Natural killer cell (primary cell): ENCODE measurements at regions not wholly inside any gene's neighbourhood (a gene's known extent, or its start where the extent isn't known, plus 50 kb on each side); places are given as distances from the start of the nearest gene placed in this dataset.

Source experiments
- ATAC-seq, 3 donors: fragments of 150-1000 bp in 2 of 3; fragments of 200-7000 bp in 1 of 3; cut with Tn5 transposase; 1 replicate in 1 of 3; 2 replicates in 2 of 3; pipeline ENCODE4 v1.10.0; 2021; ENCODE audit warnings: mild to moderate bottlenecking in 2 of 3, moderate library complexity in 2 of 3
- DNase-seq, 2 donors: peaks; one replicate each; pipeline versions ENCODE4 v3.0.0 to v3.0.0-alpha.2; 2013 to 2021; ENCODE audit warnings: mixed read lengths in 1 of 2
- H3K27ac ChIP-seq: one replicate; pipeline ENCODE4 v1.5.1; 2013; ENCODE audit warnings: mild to moderate bottlenecking, low read length
- H3K27me3 ChIP-seq: one replicate; pipeline ENCODE4 v1.6.1; 2013; ENCODE audit warnings: low read length; ENCODE audit not compliant: control insufficient read depth, insufficient read depth
- H3K36me3 ChIP-seq: one replicate; pipeline ENCODE4 v1.6.1; 2013; ENCODE audit warnings: low read length; ENCODE audit not compliant: control insufficient read depth, insufficient read depth
- H3K4me1 ChIP-seq: one replicate; pipeline ENCODE4 v1.6.1; 2013; ENCODE audit warnings: low read length; ENCODE audit not compliant: control insufficient read depth, insufficient read depth
- H3K4me3 ChIP-seq: one replicate; pipeline ENCODE4 v1.5.1; 2013; ENCODE audit warnings: low read length
- H3K9me3 ChIP-seq: one replicate; pipeline ENCODE4 v1.6.1; 2013; ENCODE audit warnings: low read length; ENCODE audit not compliant: control insufficient read depth, insufficient read depth
- H3K27ac Mint-ChIP-seq, 2 donors: one replicate each; pipeline ENCODE4 v1.8.0; 2022; ENCODE audit warnings: mild to moderate bottlenecking in 2 of 2, mixed read lengths in 2 of 2, moderate library complexity in 1 of 2
- H3K27me3 Mint-ChIP-seq, 2 donors: one replicate each; pipeline ENCODE4 v1.8.0; 2022; ENCODE audit warnings: low read depth in 2 of 2, mixed read lengths in 2 of 2
- H3K36me3 Mint-ChIP-seq: one replicate; pipeline ENCODE4 v1.8.0; 2022; ENCODE audit warnings: mixed read lengths
- H3K4me1 Mint-ChIP-seq, 2 donors: one replicate each; pipeline ENCODE4 v1.8.0; 2022; ENCODE audit warnings: mixed read lengths in 2 of 2
- H3K4me3 Mint-ChIP-seq: one replicate; pipeline ENCODE4 v1.8.0; 2022; ENCODE audit warnings: mild to moderate bottlenecking, moderate library complexity, mixed read lengths
- H3K9me3 Mint-ChIP-seq, 2 donors: one replicate each; pipeline ENCODE4 v1.8.0; 2022; ENCODE audit warnings: mixed read lengths in 2 of 2
- CTCF ChIP-seq: fragments of 200-600 bp; IDR thresholded peaks from one replicate; pipeline ENCODE4 v1.8.0; 2022; ENCODE audit warnings: antibody characterized with exemption
- WGBS: methylation state at CpG from one replicate; pipeline ENCODE4 v1.1.7; 2013; ENCODE audit warnings: missing lambda C conversion rate; ENCODE audit not compliant: insufficient coverage; 5-methylcytosine and 5-hydroxymethylcytosine counted together
- intact Hi-C: fragments of 100-400 bp; cut with micrococcal nuclease; formaldehyde crosslinking; loops from one replicate; pipeline ENCODE4 v1.14.2; 2022

GRCh38 chr3:81217101-81217500 is 544.3 kb downstream of the GBE1 start:
- no peak overlapping the region for H3K4me3 Mint-ChIP-seq
- no peak for DNase-seq
- H3K27ac ChIP-seq, result no peak overlapping the region
- H3K9me3 Mint-ChIP-seq, result peaks cover 3 to 4% of the 10 kb centered on the region in 2 donors
- H3K36me3 ChIP-seq, result no peaks in the 10 kb centered on the region
- intact Hi-C loops, result no loop called here
- no peak overlapping the region for H3K4me3 ChIP-seq
- no peaks in the 10 kb centered on the region for H3K27me3 Mint-ChIP-seq
- H3K36me3 Mint-ChIP-seq, result no peaks in the 10 kb centered on the region
- no peak overlapping the region for H3K27ac Mint-ChIP-seq
- H3K27me3 ChIP-seq, result no peaks in the 10 kb centered on the region
- no peak for TF ChIP-seq CTCF
- no peaks in the 10 kb centered on the region for H3K9me3 ChIP-seq
- ATAC-seq, result no peak
- no CpG with 5 or more reads among the region's 2 CpGs for WGBS
- no peaks in the 10 kb centered on the region for H3K4me1 Mint-ChIP-seq
- H3K4me1 ChIP-seq, result no peaks in the 10 kb centered on the region

- peaks cover 3 to 4% of the 10 kb centered on the region in 2 donors for H3K9me3 Mint-ChIP-seq
- H3K4me3 Mint-ChIP-seq, result no peak overlapping the region
- DNase-seq, result no peak
- no peaks in the 10 kb centered on the region for H3K27me3 ChIP-seq
- 54% methylated on average over 2 of the region's 4 CpGs for WGBS
- H3K36me3 Mint-ChIP-seq, result no peaks in the 10 kb centered on the region
- no peaks in the 10 kb centered on the region for H3K4me1 Mint-ChIP-seq
- ATAC-seq, result no peak
- no peaks in the 10 kb centered on the region for H3K9me3 ChIP-seq
- TF ChIP-seq CTCF, result no peak
- no peak overlapping the region for H3K27ac Mint-ChIP-seq
- H3K4me3 ChIP-seq, result no peak overlapping the region
- no peaks in the 10 kb centered on the region for H3K36me3 ChIP-seq
- intact Hi-C loops, result no loop called here
- H3K27me3 Mint-ChIP-seq, result no peaks in the 10 kb centered on the region
- H3K4me1 ChIP-seq, result no peaks in the 10 kb centered on the region
- no peak overlapping the region for H3K27ac ChIP-seq
These were observed 545.3 kb downstream of the GBE1 start for GRCh38 chr3:81216192-81216591.

GRCh38 chr3:81214631-81215030 is 546.8 kb downstream of the GBE1 start:
- Mint-ChIP-seq H3K4me3 (no peak overlapping the region), H3K4me1 (no peaks in the 10 kb centered on the region), H3K36me3 (no peaks in the 10 kb centered on the region), H3K27me3 (no peaks in the 10 kb centered on the region), H3K9me3 (peaks cover 3 to 4% of the 10 kb centered on the region in 2 donors), H3K27ac (no peak overlapping the region)
- H3K27ac ChIP-seq, result no peak overlapping the region
- ATAC-seq (no peak), DNase-seq (no peak)
- no peaks in the 10 kb centered on the region for H3K9me3 ChIP-seq
- no peaks in the 10 kb centered on the region for H3K36me3 ChIP-seq
- TF ChIP-seq CTCF, result no peak
- 100% methylated on average over 1 of the region's 1 CpG for WGBS
- H3K4me3 ChIP-seq, result no peak overlapping the region
- no peaks in the 10 kb centered on the region for H3K27me3 ChIP-seq
- no peaks in the 10 kb centered on the region for H3K4me1 ChIP-seq
- intact Hi-C loops, result no loop called here

DNA sequence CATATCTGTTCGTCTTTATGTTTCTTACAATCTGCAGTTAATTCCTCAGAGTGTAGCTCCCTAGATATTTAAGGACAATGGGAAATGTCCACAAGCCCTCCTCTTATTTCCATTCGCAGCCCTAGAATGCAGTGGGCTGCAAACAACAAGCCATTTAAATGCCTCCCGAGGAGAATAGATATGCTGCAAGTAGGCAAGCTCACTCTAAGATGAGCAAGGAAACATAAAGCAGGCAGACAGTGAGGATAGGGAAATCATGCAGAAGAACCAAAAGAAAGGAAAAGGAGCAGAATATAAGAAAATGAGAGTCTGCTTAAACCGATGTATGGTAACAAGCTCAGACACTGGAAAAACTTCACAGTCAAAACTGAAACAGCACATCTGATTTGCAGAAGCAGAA is 561.9 kb downstream of the GBE1 start:
- intact Hi-C loops, result no loop called here
- no peak overlapping the region for H3K27ac Mint-ChIP-seq
- 73% methylated on average over 4 of the region's 4 CpGs for WGBS
- Histone ChIP-seq H3K4me3 (no peak overlapping the region), H3K36me3 (no peaks in the 10 kb centered on the region), H3K27me3 (no peaks in the 10 kb centered on the region), H3K27ac (no peak overlapping the region), H3K4me1 (no peaks in the 10 kb centered on the region), H3K9me3 (peaks cover 2% of the 10 kb centered on the region)
- no peak for ATAC-seq
- H3K4me1 Mint-ChIP-seq, result no peaks in the 10 kb centered on the region
- peaks cover 2 to 3% of the 10 kb centered on the region in 2 donors for H3K9me3 Mint-ChIP-seq
- no peaks in the 10 kb centered on the region for H3K36me3 Mint-ChIP-seq
- TF ChIP-seq CTCF, result no peak
- H3K27me3 Mint-ChIP-seq, result no peaks in the 10 kb centered on the region
- H3K4me3 Mint-ChIP-seq, result no peak overlapping the region
- DNase-seq, result no peak
